Fibroblast of skin of left biceps (primary cell): ENCODE measurements at regions not wholly inside any gene's neighbourhood (a gene's known extent, or its start where the extent isn't known, plus 50 kb on each side); places are given as distances from the start of the nearest gene placed in this dataset.
"Not testable (repeated sequence)": the region's sequence is repeated elsewhere in the genome, so short reads cannot be mapped to it uniquely, and the experiment has no call there.

ENCODE experiments used
- DNase-seq, 2 experiments: peaks; one replicate each; pipeline ENCODE4 v3.0.0-alpha.2; 2013; ENCODE audit warnings: low read depth in 2 of 2

- peak; percentile 57 to 59 for DNase-seq
Observed at GRCh38 chr3:194249323-194250097, 101.6 kb downstream of the CPN2 start.

GRCh38 chr3:194250098-194251002 lies 100.8 kb downstream of the CPN2 start:
- peak; percentile 90 to 93 for DNase-seq

GRCh38 chr3:194251007-194251406 lies 100.1 kb downstream of the CPN2 start:
- no peak for DNase-seq

GRCh38 chr3:194251461-194251860 lies 99.7 kb downstream of the CPN2 start:
- no peak for DNase-seq

GRCh38 chr3:194251891-194252560 lies 99.1 kb downstream of the CPN2 start:
- no peak for DNase-seq

- DNase-seq: no peak
Observed at GRCh38 chr3:194253270-194253669, 97.9 kb downstream of the CPN2 start.

GRCh38 chr3:194254040-194254439 lies 97.1 kb downstream of the CPN2 start:
- DNase-seq: no peak

GRCh38 chr3:194255252-194256039 lies 95.7 kb downstream of the CPN2 start:
- no peak for DNase-seq

- no peak for DNase-seq
Observed at GRCh38 chr3:194256040-194256945, 94.8 kb downstream of the CPN2 start.

- DNase-seq: no peak
Observed at GRCh38 chr3:194257151-194257621, 93.9 kb downstream of the CPN2 start.

GRCh38 chr3:194257916-194258668 lies 93.0 kb downstream of the CPN2 start:
- no peak for DNase-seq

- no peak for DNase-seq
Observed at GRCh38 chr3:194259982-194260766, 91.0 kb downstream of the CPN2 start.

- DNase-seq: no peak
Observed at GRCh38 chr3:194261581-194262063, 89.5 kb downstream of the CPN2 start.

GRCh38 chr3:194262176-194262924 lies 88.8 kb downstream of the CPN2 start:
- no peak for DNase-seq

GRCh38 chr3:194262925-194263305 lies 88.2 kb downstream of the CPN2 start:
- DNase-seq: no peak

- not testable (repeated sequence) for DNase-seq
Observed at GRCh38 chr3:194264631-194265504, 86.3 kb downstream of the CPN2 start.

GRCh38 chr3:194265505-194265892 lies 85.6 kb downstream of the CPN2 start:
- no peak for DNase-seq
